GM20000 (cell line): ENCODE measurements at regions not wholly inside any gene's neighbourhood (a gene's known extent, or its start where the extent isn't known, plus 50 kb on each side); places are given as distances from the start of the nearest gene placed in this dataset.

ENCODE experiments used
- DNase-seq: peaks from one replicate; pipeline ENCODE4 v3.0.0; 2012; ENCODE audit warnings: low spot score
- TF ChIP-seq, protein P1 (sequence below): IDR thresholded peaks from 2 replicates; pipeline ENCODE4 v1.5.1; 2012; ENCODE audit warnings: mild to moderate bottlenecking, control low read depth; ENCODE audit errors: extremely low read depth, missing control alignments

- TF ChIP-seq, protein P1, sequence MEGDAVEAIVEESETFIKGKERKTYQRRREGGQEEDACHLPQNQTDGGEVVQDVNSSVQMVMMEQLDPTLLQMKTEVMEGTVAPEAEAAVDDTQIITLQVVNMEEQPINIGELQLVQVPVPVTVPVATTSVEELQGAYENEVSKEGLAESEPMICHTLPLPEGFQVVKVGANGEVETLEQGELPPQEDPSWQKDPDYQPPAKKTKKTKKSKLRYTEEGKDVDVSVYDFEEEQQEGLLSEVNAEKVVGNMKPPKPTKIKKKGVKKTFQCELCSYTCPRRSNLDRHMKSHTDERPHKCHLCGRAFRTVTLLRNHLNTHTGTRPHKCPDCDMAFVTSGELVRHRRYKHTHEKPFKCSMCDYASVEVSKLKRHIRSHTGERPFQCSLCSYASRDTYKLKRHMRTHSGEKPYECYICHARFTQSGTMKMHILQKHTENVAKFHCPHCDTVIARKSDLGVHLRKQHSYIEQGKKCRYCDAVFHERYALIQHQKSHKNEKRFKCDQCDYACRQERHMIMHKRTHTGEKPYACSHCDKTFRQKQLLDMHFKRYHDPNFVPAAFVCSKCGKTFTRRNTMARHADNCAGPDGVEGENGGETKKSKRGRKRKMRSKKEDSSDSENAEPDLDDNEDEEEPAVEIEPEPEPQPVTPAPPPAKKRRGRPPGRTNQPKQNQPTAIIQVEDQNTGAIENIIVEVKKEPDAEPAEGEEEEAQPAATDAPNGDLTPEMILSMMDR: no peak
- DNase-seq: no peak
Measured at GRCh38 chr2:126826491-126826890, 72.2 kb upstream of the TEX51 start.

DNA sequence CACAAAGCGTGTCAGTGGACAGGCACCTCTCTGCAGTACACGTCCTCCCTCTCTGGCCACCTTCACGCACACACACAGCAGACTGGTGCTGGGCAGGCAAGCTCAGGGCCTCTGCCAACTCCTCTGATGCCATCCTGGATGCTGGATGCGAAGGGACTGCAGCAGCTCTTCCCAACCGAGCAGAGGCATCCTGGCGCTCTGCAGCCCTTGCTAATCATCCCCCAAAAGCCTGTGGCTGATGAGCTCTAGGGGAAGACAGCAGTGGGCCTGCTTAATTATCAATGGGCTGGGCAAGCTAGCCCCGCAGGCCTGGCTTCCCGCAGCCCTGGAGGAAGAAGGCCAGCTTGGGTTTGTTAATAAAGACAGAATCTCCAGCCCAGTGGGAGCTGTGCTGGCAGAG, 71.3 kb upstream of the TEX51 start:
- DNase-seq: no peak

GRCh38 chr2:126828051-126828450, 70.6 kb upstream of the TEX51 start:
- TF ChIP-seq, protein P1: no peak
- DNase-seq: no peak

More for the DNA sequence above, 71.3 kb upstream of the TEX51 start:
- TF ChIP-seq, protein P1: no peak

- TF ChIP-seq, protein P1: no peak
- no peak for DNase-seq
Measured at GRCh38 chr2:126828491-126828890, 70.2 kb upstream of the TEX51 start.

DNA sequence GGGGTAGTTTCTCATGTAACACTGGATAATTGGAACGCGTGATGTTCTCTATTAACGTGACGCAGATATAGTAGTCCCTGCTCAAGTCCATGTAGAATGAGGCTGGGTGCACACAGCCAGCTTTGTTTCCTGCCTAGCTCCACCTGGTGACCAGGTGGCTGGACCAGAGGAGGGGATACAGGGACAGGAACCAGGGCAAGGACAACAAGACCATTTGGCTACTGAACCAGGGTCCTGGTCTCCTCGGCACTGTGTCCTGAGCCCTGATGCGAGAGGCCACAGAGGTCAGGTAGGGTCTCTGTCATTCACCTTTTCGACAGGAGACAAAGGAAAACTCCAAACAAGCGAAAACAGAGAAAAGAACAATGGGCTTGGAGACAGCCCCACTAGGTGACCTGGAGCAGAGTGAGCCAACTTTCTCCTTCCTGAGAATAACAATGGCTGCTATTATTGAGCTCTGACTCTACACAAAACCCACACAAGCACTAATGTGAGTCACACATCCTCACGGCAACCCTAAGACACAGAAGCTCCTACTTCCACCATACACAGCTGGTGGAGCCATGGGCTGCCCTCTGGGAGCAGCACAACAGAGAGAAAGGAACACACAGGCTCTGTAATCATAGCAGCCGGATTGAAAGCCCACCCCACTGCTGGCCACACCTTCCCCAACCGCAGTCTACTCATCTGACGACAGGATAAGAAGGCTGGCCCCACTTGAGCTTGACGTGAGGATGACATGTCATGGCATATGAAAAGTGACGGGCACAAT, 67.3 kb upstream of the TEX51 start:
- no peak for DNase-seq
- TF ChIP-seq, protein P1: no peak

DNA sequence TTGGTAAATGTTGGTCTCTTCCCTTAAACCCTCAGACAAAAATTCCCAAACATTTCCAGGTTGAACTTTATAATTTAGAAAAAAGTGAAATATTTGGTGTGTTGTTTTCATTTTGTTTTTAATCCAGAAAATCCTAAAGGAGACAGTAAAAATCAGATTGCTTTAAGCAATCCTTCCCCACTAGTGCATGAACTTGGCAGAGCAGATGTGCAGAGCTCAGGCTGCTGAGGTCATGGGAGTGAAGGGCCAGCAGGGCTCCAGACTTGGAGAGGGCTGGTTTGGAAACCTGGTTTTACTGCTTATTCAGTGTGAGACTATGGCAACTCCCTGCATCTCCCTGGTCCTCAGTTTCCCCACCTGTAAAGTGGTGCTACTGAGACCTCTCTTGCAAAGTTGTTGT, 66.7 kb upstream of the TEX51 start:
- TF ChIP-seq, protein P1: no peak
- DNase-seq: no peak

DNA sequence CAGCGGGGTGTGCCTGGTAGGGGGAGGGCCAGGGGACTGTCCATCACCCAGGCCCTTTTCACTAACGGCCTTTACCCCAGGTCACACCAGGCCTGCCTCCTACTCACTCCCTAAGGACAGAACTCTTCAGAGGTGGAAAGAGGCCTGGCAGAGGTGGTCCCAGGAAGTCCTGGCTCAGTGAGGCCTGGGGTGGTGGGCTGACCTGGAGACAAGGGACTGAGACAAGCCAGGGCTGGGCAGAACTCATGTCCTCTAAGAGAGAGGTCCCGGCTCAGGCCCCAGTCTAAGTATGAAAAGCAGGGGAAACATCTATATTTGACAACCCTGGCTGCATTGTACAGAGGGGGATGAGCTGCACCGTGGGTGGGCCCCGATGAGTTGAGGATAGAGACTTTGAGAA, 65.9 kb upstream of the TEX51 start:
- DNase-seq: no peak
- TF ChIP-seq, protein P1: no peak
